ENCODE measurements at regions not wholly inside any gene's neighbourhood (a gene's known extent, or its start where the extent isn't known, plus 50 kb on each side); places are given as distances from the start of the nearest gene placed in this dataset.
A peak's percentile ranks its signal among the peaks of the same experiment; 100 is the strongest.

DNA sequence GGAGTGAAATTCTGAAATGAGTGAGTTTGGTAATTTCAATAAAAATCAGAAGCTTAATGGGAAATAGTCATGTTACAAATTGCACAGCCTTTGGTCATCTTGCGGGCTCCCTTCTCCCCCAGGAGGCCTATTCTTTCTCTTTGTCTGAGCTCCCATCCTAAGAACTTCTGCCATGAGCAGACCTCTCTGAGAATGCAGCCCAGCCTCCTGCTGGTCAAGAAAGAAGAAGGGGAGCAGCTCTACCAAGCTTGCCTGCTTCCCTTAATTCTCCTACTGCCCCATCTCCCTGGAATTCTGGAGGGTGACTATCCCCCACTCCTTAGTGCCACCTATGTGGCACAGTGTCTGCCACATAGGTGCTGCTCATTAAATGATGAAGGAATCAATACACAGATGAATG is 300.7 kb upstream of the DAB1 start:
- DNase-seq (ENCODE audit: low read depth): no peak

DNA sequence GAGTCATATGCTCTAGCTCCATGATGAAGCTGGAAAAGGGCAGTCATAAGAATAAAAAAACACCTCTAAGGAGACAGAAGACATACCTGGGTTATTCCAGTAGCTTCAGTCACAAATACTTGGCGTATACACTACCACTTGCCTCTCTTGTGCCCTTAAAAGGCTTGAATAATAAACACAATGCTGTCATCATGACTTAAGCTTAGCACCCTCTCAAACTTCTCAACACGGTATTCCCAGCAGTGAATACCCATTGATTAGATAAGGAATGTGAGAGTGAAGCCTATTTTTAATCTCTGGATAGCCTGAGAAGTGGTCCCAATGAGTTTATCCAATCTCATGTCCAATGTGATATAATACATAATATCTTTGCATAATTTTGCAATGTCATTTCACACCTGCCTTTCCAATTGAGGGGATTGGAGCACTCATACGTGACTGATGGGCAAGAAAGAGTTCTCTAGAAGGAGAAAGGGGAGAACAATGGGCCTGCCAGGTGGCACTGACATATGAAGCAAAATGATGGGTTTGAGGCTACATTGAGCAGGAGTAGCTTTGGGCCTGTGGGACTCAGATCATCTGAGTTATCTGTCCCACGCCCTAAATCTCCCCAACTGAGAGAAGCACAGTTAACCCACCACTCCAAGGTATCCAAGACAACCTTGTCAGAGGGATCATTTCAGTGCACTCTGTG is 298.6 kb upstream of the DAB1 start:
- no peak for DNase-seq (ENCODE audit: low read depth)

DNA sequence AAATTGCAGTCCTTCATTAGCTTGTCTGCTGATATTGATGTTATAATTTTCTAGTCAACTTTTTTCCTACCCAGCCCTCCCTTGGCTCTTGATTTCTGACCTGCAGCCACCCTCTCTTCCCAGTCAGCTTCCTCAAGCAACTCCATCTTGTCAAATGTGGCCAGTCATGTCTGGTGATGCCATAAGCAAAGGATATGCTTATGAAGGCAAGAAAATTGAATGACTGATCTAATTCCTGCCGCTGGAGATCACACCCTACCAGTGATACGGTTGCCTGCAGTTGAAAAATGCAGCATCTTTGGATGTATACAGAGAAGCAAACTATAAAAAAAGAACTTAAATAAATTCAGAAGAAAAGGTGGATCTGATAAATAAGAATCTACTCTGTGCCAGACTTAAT is 297.1 kb upstream of the DAB1 start:
- no peak for DNase-seq (ENCODE audit: low read depth)

DNA sequence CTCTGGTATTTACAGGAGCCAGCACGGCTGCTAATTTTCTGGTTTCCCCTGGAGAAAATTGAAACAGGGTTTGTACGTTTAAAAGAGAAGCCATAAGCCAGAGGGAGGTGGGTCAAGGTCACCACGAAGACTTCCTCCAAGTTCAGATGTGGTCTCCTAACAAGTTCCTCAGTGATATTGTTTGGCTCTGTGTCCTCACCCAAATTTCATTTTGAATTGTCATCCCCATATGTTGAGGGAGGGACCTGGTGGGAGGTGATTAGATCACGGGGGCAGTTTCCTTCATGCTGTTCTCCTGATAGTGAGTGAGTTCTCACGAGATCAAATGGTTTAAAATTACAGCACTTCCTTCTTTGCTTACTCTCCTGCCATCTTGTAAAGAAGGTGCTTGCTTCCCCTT is 295.4 kb upstream of the DAB1 start:
- DNase-seq (ENCODE audit: low read depth): peak; percentile 88

DNA sequence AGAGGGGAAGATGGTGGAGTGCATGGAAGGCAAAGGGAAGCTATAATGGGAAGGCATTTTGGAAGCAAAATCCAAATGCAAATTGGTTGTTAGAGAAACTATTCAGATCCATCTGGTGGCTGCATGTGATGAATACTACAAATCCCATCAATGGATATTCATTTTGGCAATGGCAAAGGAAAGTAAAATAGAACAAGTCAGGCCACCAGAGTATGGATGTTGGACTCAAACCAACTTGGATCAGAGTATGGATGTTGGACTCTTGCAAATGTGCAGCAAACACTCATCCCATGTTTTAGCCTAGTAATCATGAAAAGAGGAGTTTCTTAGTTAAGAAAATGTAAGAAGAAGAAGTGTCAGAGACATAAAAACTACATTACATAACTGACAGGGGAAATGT is 289.6 kb upstream of the DAB1 start:
- DNase-seq (ENCODE audit: low read depth): no peak

DNA sequence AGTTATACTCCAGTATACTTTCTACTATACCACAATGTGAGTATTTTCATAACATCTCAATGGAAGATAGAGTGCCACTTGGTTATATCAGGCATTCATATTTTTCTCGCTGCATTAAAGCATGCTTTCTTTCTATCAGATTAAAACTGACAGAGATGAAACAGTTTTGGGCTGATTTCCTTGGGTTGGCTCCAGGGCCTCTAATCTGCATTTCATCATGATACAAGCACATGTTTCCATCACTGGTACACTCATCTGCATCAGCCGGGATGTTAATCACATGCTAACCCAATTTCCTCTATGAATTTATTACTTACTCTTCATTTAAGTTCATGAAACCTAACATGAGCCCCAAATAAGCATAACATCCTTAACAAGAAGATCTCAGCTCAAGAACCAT is 289.0 kb upstream of the DAB1 start:
- DNase-seq (ENCODE audit: low read depth): no peak

DNA sequence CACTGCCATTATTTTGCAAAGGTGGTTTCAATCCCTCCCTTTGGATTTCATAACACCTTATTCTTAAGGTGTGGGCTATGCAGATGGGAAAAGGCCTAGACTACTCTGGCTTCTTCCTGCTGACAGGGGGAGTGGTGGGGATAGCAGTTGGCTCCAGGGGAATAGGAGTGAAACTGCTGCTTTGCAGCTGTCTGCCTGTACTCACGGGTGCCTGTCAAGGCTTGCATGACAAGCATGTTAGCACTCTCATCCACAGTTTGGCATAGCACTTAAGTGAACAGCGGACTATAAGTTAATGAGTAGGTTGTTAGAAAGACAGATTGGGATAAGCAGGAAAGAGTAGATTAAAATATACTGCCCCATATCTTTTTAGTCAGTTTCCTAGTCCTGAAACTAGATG is 287.5 kb upstream of the DAB1 start:
- DNase-seq (ENCODE audit: low read depth): no peak

DNA sequence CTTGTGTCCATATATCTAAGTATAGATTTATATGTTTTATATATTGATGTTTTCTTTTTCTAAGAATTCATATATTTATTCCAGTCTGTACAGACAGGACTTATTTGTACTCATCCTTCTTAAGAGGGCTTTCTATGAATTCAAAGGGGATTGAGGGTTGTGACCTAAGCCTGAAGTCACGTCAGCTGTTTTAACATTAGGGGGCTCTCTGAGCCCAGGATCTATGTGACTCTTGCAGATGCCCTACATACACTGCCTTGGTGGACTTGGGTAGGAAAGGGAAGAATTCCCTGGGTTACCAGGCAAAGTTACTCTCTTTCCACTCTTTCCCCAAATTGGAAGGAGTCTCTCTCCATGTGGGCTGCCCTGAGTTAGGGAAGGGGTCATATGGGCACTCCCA is 283.8 kb upstream of the DAB1 start:
- no peak for DNase-seq (ENCODE audit: low read depth)

DNA sequence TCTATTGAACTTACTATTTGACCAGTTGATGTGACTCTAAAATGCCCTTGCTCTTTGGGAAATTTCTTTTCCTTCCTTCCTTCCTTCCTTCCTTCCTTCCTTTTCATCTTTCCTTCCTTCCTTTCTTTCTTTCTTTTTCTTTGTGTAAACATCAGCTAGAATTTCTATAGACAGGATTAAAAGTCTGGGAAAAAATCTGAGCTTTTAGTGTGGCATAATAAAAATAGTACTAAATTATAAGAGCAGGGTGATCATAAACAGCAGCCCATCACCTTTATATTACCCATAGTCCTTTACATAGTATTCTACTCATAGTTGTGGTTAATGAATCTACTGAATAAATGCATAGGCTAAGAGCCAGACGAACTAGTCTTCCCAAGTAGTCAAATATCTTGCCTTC is 281.0 kb upstream of the DAB1 start:
- DNase-seq (ENCODE audit: low read depth): no peak

DNA sequence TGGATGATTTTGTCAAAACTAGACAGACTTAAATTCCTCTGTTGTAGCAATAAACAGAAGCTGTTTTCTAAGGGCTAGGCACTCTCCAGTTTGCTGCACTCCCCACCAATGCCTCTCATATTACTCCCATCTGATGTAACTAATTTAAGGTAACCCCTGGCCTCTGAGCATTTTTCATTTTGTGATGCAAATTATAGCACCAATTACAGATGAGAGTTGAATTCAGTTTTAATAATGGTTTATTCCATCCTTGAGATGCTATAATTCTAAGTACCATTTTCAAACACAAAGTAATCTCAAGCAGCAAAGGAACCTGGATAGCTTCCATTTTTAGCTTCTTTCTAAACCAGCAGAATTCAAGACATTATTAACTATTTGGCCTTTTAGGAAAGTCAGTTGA is 280.4 kb upstream of the DAB1 start:
- no peak for DNase-seq (ENCODE audit: low read depth)

DNA sequence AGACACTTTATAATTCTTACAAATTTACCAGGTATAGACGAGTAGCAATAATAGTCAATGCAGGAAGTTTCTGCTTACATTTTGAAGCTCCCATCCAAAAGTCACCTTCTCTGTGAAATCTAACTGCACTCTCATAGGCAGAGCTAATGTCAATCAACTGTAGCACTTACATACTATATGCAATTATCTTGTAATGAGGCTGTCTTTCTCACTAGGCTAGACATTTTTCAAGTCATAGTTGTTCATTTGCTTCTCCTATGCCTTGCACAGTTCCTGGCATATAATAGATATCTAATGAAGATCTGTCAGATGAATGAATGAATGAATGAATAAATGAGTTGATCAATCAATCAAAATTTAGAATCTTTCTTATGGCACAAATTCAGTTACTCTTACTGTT is 273.0 kb upstream of the DAB1 start:
- DNase-seq (ENCODE audit: low read depth): no peak

DNA sequence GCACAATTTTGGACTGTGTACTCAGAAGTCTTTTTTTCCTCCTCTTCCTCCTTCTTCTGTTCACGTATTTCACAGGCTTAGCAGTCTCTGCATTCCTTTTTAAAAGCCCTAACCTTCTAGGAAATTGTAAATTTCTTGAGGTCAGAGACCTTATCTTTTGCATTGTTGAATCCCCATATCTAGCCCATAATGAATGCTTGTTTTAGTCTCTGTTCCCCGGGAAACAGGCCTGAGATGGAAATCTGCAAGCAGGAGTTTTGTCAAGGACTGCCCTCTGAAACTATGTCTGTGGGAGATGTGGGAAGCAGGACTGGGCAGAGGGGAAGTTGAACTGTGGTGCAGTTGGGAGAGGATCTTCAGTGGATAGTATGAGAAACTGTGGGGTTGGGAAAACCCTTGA is 272.2 kb upstream of the DAB1 start:
- DNase-seq (ENCODE audit: low read depth): no peak

DNA sequence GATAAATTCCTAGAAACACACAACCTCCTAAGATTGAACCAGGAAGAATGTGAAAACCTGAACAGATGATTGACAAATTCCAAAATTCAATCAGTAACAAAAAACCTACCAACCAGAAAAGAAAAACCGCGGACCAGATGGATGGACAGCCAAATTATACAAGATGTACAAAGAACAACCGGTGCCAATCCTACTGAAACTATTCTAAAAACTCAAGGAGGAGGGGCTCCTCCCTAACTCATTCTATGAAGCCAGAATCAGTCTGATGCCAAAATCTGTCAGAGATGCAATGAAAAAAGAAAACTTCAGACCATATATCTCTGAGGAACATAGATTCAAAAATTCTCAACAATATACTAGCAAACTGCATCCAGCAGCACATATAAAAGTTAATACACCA is 262.4 kb upstream of the DAB1 start:
- DNase-seq (ENCODE audit: low read depth): no peak

DNA sequence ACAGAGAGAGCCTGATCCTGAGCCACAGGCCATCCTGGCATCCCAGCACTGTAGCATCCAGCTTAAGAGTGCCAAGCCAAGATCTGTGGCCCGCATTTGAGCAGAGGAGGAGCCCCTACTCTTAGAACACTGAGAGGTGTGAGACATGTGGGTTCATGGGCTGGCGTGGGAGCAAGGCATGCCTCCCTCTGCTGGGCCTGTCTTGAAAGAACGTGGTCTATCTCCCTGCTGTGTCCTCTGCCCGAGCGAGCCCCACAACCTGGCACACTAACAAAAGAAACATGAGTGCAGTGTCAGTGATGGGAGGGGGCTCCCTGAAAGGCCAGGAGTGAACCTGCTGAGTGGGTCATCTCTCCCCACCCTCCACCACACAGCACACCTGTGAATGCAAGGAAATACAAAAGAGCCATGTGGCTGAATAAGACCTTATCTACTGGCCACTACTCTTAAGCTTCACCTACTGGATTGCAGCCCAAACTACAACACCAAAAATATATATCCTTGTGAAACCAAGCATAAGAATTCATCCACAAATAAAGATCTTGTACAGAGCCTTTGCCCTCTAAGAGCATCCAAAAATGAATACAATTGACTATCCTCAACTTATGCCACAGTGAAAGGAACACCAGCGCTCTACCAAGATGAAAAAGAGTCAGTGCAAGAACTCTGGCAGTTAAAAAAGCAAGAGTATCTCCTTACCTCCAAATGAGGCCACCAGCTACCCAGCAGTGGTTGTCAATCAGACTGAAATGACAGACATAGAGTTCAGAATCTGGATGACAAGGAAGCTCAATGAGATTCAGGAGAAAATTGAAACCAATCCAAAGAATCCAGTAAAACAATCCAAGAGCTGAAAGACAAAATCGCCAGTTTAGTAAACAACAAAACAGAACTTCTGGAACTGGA is 259.4 kb upstream of the DAB1 start:
- DNase-seq (ENCODE audit: low read depth): no peak

DNA sequence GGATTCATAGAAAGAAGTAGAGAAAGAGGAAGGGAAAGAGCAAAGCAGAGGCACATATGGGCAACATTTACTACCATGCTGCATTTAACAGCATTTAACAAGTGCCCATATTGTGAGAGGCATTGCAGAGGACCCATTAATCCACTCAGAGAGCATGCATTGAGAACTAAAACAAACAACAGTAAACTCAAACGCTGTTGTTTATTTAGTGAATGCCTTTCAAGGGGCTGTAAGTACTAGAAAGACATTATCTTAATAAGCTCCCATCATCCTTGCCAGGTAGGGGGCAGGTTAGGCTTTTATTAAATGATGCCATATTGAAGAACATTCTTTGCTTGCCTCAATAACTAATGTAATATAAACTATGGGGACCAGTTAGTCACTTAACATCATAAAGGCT is 254.3 kb upstream of the DAB1 start:
- DNase-seq (ENCODE audit: low read depth): no peak

DNA sequence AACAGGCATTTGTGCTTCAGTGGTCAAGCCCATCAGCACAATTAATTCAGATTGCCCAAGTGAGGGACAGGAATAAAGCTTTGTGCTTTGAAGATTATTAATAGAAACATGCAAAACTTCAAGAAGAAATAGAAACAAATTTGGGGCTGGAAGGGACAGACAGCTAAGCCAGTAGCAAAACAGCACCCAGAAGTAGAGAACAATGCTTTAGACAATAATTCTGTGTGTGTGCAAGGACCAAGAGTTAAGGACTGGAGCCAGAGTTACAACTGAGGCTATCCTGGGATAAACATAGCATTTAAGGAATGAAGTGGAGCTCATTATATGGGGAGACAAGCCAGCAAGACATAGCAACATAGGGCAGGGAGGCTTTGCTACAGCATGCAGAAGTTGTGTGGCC is 251.9 kb upstream of the DAB1 start:
- no peak for DNase-seq (ENCODE audit: low read depth)

DNA sequence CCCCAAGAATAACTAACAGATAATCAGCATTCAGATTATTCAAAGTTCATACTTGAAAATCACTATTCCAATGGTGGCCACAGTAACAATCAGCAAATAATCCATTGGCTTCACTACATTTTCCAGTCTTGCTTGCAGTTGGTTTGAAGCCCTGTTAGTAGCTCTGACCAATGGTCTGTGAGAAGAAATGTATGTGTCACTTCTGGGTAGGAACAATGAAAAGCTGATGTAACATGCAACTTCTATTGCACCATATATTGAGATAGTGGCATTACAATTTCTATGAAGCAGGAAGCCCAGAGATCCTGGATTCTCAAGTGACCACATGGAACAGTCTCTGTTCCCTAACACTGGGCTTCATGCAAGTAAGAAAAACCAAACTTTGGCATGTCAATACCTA is 250.9 kb upstream of the DAB1 start:
- peak; percentile 20 for DNase-seq (ENCODE audit: low read depth)

DNA sequence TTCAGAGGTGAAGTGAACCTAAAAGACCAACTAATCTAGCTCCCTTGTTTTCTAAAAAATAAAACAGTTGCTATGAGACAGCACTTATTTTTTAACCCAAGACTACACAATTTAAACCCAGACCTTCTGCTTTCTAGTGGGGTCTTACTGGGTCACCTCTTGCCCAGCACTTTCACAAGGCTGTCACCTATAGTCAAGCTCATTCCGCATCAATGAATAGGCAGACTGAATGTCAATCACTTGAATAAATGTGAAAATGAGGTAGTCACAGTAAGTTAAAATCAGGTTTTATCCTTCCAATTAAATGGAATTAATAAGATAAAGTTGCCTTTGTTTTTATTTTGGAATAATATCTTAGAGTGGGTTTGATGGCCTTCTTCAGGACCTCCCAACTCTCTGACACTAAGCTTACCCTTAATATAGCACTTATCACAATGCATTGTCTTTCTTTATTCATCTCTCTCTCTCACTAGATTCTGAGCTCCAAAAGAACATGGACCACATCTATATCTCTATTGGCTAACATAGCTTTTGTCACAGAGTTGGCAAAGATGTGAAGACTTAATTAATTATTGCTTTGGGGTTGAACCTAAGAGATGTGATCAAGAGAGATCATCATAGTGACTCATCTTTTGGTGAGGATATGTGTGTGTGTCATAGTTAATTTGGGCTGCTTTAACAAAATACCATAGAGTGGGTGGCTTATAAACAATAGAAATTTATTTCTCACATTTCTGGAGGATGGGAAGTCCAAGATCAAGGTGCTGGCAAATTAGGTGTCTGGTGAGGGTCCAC is 248.7 kb upstream of the DAB1 start:
- DNase-seq (ENCODE audit: low read depth): no peak

DNA sequence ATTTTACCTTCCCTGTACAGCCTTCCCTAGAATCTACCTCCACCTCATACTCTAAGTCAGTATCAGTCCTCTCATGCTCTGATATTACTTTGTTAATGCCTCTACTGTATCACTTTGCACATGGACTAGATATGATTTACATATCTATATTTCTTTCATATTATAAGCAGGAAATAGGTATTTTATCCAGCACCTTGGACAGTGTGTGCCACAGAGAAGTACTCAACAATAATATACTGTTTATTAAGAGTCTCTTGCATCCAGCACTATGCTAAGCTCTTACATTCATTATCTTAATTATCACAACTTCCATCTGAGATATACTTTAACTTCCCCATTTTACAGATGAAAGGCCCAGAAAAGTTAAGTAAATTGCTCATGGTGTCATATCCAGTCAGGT is 247.9 kb upstream of the DAB1 start:
- no peak for DNase-seq (ENCODE audit: low read depth)

DNA sequence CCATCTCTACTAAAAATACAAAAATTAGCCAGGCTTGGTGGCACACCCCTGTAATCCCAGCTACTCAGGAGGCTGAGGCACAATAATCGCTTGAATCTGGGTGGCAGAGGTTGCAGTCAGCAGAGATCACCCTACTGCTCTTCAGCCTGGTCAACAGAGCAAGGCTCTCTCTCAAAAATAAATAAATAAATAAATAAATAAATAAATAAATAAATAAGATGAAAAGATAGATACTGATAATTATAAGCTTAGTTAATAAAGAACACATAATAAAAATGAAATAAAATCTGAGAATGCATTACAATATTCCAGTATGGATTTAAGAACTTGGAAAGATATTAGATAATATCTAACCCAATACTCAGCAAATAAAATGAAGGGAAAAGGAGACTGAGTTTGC is 235.9 kb upstream of the DAB1 start:
- DNase-seq (ENCODE audit: low read depth): no peak

DNA sequence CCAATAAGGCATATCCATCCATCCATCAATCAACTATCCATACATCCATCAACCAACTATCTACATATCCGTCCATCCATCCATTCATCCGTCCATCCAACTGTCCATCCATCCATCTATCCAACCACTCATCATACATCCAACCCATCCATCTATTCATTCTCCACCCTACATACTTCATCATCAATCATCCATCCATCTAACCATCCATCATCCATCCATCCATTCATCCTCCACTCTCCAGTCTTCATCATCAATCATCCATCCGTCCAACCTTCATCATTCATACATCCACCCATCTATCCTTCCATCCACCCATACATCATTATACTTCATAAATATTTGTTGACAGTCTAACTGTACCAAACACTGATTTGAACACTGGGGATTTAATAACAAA is 231.3 kb upstream of the DAB1 start:
- DNase-seq (ENCODE audit: low read depth): no peak

DNA sequence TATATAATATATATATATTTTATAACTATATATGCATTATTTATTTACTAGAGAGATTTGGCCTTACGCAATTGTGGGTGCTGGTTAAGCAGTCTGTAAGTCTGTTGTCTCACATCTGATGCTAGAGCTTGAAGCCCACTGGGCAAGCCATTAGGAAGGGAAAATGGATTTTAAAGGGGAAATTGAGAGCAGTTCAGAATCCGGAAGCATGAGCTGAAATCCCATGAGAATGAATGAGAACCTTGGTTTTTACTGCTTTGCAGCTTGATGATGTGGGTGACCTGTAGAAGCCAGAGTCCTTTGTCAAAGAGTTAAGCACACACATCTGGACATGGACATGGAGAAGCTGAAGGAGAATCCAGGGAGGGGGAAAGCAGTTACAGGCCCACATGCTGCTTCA is 220.8 kb upstream of the DAB1 start:
- DNase-seq (ENCODE audit: low read depth): no peak

DNA sequence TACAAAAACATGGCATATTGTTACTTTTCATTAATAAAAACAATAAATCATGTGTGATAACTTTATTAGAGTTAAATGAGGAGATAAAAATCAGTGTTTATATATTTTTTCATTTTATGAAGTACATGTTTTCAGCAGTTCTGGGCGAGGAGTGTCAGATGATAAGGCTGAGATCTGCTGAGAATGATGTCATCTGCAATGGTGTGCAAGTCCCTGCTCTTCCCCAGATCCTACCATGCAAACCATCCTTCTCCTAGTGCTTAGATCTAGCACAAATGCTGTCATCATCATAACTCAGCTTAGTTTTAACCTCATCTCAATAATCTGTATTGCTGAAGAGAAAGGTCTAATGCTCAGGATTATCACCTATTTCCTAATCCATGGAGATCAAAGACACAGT is 214.4 kb upstream of the DAB1 start:
- DNase-seq (ENCODE audit: low read depth): no peak

All from CMK (cell line).